ENCODE measurements at regions not wholly inside any gene's neighbourhood (a gene's known extent, or its start where the extent isn't known, plus 50 kb on each side); places are given as distances from the start of the nearest gene placed in this dataset.

- TF ChIP-seq CTCF (IDR thresholded peaks at IDR 0.05): no peak
- TF ChIP-seq CREB1 (CRISPR knock-in tag; IDR thresholded peaks at IDR 0.05): no peak
- TF ChIP-seq MLX (CRISPR knock-in tag; IDR thresholded peaks at IDR 0.05): no peak
- TF ChIP-seq NR2C2 (CRISPR knock-in tag; IDR thresholded peaks at IDR 0.05): no peak
- TF ChIP-seq ZNF232 (CRISPR knock-in tag; IDR thresholded peaks at IDR 0.05): no peak
- TF ChIP-seq USF2 (CRISPR knock-in tag; IDR thresholded peaks at IDR 0.05): no peak
- no peak for TF ChIP-seq CBFB (CRISPR knock-in tag; IDR thresholded peaks at IDR 0.05; ENCODE audit: low read depth)
- TF ChIP-seq USF1 (CRISPR knock-in tag; IDR thresholded peaks at IDR 0.05): no peak
- no peak for TF ChIP-seq E2F4 (CRISPR knock-in tag; IDR thresholded peaks at IDR 0.05; ENCODE audit: borderline replicate concordance, low read depth)
- TF ChIP-seq HMGXB4 (CRISPR knock-in tag; IDR thresholded peaks at IDR 0.05): no peak
- no peak for TF ChIP-seq ETV6 (CRISPR knock-in tag; IDR thresholded peaks at IDR 0.05)
- TF ChIP-seq TCF7 (CRISPR knock-in tag; IDR thresholded peaks at IDR 0.05; ENCODE audit: low read depth): no peak
Observed at GRCh38 chr5:63089147-63089546, 510.5 kb downstream of the LRRC70 start.
